Muscle of arm (tissue), 1 donor: ENCODE measurements at regions not wholly inside any gene's neighbourhood (a gene's known extent, or its start where the extent isn't known, plus 50 kb on each side); places are given as distances from the start of the nearest gene placed in this dataset.
A peak's percentile ranks its signal among the peaks of the same experiment; 100 is the strongest.
"Not testable (repeated sequence)": the region's sequence is repeated elsewhere in the genome, so short reads cannot be mapped to it uniquely, and the experiment has no call there.

ENCODE experiments used
- DNase-seq: peaks from one replicate; pipeline ENCODE4 v3.0.0-alpha.2; 2013

GRCh38 chr6:99668036-99668705 is 61.5 kb downstream of the PRDM13 start:
- DNase-seq: no peak

GRCh38 chr6:99689916-99690685 is 83.5 kb downstream of the PRDM13 start:
- no peak for DNase-seq

DNA sequence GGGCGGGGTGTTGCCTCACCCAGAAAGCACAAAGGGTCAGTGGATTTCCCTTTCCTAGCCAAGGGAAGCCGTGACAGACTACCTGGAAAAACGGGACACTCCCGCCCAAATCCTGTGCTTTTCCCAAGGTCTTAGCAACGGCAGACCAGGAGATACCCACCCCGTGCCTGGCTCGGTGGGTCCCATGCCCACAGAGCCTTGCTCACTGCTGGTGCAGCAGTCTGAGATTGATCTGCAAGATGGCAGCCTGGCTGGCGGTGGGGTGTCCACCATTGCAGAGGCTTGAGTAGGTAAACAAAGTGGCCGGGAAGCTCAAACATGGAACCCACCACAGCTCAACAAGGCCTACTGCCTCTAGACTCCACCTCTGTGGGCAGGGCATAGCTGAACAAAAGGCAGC is 95.7 kb downstream of the PRDM13 start:
- DNase-seq: not testable (repeated sequence)

DNA sequence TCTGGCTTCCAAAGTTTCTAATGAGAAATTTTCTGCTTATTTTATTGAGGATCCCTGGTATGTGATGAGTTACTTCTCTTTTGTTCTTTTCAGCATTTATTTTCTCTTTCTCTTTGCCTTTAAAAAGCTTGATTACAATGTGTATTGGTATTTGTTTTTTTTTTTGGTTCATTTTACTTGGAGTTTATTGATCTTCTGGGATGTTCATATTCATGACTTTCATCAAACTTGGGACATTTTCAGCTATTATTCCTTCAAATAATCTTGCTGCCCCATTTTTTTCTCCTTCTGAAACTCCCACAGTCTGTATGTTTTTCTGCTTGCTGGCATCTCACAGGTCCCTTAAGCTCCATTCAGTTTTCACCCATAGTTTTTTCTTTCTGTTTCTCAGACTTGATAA is 102.4 kb downstream of the PRDM13 start:
- DNase-seq: no peak

DNA sequence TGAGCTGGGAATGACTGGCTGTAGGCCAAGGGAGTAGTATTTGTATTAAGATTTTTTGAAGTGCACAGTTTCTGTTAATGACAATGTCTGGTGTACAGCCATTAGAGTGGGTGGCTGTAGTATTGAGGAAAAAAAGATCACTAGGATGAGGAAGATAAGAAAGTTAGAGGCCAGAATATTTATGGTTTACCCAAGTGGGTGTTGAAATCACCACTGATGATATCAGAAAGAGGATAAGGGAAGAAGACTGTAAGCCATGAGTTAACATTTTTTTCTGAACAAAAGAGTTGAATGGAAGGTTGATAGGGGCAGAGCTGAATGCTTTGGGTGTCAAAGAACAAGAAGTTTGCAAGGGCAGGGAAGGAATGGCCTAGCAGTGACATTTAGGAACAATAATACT is 104.7 kb downstream of the PRDM13 start:
- no peak for DNase-seq

DNA sequence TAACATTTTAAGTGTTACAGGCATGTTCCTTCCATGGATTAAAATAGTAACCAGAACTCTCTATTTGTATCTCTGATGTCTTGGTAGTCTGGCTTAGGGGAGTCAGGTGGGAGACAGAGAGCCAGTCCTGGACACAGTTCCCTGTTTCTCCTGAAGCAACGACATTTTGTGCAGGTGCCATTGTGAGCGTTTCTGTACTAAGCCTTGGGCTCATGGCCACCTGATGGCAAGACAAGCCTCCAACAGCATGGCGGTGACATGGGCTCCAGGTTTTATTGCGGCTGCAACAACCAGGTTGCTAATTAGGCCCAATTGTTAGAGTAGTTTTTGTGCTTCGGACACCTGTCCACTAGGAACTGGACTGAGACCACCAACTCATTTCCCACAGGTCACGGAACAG is 105.3 kb downstream of the PRDM13 start:
- DNase-seq: no peak

DNA sequence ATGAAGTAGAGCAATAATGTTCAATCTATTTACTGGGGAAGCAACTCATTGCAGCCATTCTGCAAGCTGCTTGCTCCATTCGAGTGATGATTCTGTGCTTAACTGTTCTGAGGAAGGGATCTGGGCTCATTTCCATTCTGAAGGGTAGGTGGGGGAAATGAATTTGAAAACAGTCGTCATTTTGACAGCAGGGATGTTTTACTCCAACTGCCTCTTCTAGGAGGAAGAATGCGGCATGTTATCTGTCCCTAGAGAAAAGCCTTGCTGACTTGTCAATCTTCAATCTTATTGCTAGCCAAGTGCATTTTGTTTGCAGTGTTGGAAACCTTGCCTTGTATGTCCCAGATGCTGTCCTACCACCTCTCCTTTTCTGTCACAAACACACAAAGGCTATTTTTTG is 105.9 kb downstream of the PRDM13 start:
- no peak for DNase-seq

- not testable (repeated sequence) for DNase-seq
Measured at GRCh38 chr6:99722043-99722442, 115.4 kb downstream of the PRDM13 start.

DNA sequence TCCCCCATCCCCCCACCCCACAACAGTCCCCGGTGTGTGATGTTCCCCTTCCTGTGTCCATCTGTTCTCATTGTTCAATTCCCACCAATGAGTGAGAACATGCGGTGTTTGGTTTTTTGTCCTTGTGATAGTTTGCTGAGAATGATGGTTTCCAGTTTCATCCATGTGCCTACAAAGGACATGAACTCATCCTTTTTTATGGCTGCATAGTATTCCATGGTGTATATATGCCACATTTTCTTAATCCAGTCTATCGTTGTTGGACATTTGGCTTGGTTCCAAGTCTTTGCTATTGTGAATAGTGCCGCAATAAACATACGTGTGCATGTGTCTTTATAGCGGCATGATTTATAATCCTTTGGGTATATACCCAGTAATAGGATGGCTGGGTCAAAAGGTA is 123.6 kb downstream of the PRDM13 start:
- not testable (repeated sequence) for DNase-seq

GRCh38 chr6:99736302-99736701 is 129.7 kb downstream of the PRDM13 start:
- no peak for DNase-seq

- DNase-seq: peak; percentile 1
Measured at GRCh38 chr6:99739526-99739925, 132.9 kb downstream of the PRDM13 start.

GRCh38 chr6:99741092-99741491 is 134.5 kb downstream of the PRDM13 start:
- DNase-seq: no peak

DNA sequence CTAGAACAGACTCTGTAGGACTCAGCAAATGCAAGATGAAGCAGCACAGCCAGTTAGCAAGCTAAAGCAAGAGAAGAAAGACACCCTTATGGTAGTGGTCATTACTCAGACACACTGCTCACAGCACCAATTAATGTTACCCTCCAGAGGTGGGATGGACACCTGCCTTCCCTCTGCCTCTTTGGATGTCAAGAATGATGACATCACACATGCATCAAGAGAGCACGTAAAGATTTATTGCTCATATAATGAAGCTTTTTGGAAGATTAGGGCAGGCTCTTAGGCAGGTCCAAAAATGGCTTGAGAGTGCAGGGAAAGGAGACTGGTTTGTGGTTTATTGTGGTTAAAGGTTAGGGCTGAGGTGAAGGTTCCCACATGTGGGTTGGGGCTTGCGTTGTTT is 137.0 kb downstream of the PRDM13 start:
- DNase-seq: no peak

- DNase-seq: no peak
Measured at GRCh38 chr6:99745651-99746050, 139.0 kb downstream of the PRDM13 start.

DNA sequence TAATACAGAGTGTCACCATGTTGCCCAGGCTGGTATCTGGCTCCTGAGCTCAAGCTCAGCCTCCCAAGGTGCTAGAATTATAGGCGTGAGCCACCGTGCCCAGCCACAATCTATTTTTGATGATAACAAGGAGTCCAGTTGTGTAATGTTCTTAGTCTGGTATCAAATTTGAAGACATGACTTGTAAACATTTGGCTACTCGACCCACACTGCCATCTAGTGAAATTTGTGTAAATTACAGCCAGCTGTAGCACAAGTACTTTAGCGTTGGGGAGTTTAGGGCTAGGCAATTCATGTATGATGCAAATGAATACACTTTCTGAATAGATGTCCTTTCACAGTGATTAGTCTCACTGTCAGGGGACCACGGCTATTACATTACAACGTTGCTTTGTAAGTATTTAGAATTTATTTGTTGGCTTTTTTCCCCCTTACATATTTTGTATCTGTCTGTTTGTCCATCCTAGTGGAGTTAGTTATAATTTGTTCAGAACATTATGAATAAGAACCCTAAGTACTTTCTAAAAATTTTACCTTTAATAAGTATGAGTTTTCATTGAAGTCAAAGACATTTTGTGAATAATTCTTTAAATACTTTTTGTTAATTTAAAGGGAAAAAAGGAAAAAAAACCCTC is 139.7 kb downstream of the PRDM13 start:
- peak; percentile 55 for DNase-seq

DNA sequence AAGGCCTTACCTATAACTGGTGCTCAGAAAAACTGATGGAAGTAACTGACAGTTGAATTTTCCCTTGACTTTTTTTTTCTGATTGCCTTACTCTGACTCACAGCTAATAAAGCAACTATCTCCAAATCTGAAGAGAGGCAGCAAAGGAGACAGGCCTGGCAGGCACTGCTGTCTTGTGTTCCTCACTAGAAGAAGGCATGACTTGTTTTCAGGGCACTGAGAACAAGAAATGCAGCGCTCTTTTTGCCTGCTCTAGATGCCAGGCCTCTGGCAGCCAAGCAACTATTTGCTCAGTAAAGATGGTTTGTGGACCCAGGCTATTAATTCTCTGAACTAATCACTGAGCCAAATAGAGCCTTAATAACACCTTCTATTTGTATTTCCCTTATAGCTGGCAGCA is 155.1 kb downstream of the PRDM13 start:
- no peak for DNase-seq

DNA sequence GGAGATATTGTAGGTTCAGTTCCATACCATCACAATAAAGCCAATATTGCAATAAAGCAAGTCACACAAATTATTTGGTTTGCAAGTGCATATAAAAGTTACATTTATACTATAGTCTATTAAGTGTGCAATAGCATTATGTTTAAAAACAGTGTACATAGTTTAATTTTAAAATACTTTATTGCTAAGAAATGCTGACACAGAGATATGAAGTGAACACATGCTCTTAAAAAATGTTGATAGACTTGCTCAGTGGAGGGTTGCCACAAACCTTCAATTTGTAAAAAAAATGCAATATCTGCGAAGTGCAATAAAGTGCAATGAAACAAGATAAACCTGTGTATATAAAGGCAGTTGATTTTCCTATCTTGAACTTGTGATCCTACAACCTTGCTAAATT is 161.5 kb downstream of the PRDM13 start:
- DNase-seq: no peak

DNA sequence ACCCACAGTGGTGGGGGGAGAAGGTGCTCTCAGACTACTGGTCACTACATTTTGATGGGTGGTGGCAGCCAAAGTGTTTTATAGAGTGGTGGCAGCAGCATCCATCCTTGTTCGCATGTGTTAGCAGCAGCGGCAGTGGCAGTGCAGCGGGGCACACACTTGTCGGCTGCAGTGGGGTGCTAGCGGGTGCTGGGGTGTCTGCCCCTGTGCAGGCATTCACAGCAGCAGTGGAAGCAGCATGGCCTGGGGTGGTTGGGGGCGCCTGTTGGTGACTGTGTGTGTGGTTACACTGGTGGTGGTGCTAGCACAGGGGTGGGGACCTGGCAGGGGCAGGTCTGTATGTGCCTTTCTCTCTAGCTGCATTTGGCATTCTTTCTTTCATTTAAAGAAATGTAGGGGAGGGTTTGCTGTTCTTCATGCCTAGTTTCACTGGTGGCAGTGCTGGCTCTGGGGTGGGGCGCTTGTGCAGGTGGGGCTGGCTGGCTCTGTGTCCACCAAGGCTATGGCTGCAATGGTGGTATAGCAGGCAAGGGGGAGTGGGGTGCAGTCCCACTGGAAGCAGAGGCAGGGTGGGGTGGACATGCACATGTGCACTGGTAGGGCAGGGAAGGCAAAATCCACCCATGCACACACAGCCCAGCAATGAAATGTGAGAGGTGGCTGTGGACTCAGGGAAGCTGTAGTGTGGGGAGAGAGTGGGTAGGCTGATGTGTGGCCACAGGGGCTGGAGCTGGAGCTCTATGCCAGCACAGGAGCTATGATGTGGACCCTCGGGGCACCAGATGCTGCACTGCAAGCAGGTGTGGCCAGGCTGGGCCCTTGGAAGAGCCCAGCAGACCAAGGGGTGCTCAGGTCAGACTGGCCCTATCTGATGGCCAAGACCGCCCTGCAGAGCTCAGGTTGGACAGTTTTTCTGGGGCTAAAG is 173.3 kb downstream of the PRDM13 start:
- no peak for DNase-seq

DNA sequence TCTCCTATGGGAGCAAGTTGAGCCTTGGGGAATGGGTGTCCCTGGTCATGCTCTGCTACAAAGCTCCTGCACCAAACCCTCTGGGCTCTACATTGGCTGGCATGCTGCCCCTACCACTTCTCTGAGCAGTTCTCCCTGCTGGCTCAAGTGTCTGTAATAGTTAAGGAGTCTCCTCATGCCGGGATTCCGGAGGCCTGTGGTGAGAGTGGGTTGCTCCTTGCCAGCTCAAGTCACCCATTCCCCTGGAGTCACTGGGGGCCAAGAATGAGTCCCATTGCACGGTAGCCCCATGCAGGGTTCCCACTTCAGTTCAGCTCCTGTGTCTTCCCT is 173.9 kb downstream of the PRDM13 start:
- DNase-seq: no peak

DNA sequence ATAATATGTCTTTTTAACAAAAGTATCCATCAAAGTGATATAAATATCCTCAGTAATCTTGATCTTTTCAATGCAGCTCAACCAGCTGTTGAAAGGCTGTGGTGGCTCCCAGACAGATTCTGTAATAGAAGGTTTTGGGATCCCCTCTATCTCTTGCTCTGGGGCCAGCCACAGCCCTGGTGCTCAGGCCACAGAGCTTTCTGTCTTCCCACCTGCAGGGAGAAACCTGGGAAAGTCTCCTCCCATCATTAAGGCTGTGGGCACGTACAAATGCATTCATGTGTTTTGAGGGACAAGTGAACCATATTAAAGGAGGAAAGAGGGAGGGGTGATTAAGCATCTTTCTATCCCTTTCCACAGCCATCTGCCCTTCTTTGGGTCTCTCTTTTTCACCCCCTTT is 183.1 kb downstream of the PRDM13 start:
- DNase-seq: no peak

DNA sequence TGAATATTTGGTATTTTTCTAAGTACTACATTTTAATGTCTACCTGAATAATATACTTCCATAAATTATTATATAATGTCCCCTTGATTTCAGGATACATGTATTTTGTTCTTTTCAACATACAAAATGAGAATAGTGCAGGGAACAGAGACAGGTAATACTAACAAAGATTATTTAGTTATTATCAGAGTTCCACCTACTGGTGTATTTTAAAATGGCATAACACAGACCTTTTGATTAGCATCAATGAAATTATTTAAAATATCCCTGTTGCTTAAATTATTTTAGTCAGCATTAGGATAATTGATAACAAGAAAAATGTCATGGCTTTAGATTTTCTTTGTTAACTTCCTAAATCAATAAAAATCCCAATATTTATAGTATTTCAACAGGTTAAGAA is 184.0 kb downstream of the PRDM13 start:
- no peak for DNase-seq

- no peak for DNase-seq
Measured at GRCh38 chr6:99801805-99802204, 192.2 kb downstream of the MCHR2 start.
